Muscle of leg (tissue), 3 donors: ENCODE measurements at regions not wholly inside any gene's neighbourhood (a gene's known extent, or its start where the extent isn't known, plus 50 kb on each side); places are given as distances from the start of the nearest gene placed in this dataset.

Experiments
- DNase-seq: peaks from one replicate; pipeline ENCODE4 v3.0.0; 2013
- H3K27ac ChIP-seq: one replicate; pipeline ENCODE4 v1.5.1; 2013; ENCODE audit warnings: mild to moderate bottlenecking, low read length, control low read depth
- H3K27me3 ChIP-seq: one replicate; pipeline ENCODE4 v1.6.1; 2013; ENCODE audit warnings: low read length; ENCODE audit not compliant: control insufficient read depth, insufficient read depth
- H3K36me3 ChIP-seq: one replicate; pipeline ENCODE4 v1.6.1; 2013; ENCODE audit warnings: low read length; ENCODE audit not compliant: control insufficient read depth, insufficient read depth
- H3K4me1 ChIP-seq: one replicate; pipeline ENCODE4 v1.6.1; 2013; ENCODE audit warnings: low read length; ENCODE audit not compliant: control insufficient read depth, insufficient read depth
- H3K4me3 ChIP-seq: one replicate; pipeline ENCODE4 v1.5.1; 2013; ENCODE audit warnings: low read length, control low read depth
- H3K9me3 ChIP-seq: replicated peaks from 2 replicates; pipeline ENCODE4 v1.6.1; 2013; ENCODE audit warnings: low read depth, low read length; ENCODE audit not compliant: control insufficient read depth
- WGBS: methylation state at CpG from one replicate; pipeline ENCODE4 v1.1.5; 2013; ENCODE audit warnings: missing lambda C conversion rate; ENCODE audit not compliant: insufficient coverage; 5-methylcytosine and 5-hydroxymethylcytosine counted together

DNA sequence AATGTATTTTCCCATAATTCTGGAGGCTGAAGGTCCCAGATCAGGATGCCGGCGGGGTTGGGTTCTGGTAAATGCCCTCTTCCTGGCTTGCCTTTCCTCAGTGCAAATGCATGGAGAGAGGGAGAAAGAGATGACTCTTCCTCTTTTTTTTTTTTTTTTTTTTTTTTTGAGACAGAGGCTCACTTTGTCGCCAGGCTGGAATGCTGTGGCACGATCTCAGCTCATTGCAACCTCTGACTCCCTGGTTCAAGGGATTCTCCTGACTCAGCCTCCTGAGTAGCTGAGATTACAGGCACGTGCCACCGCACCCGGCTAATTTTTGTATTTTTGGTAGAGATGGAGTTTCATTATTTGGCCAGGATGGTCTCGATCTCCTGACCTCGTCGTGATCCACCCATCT, 300.0 kb upstream of the TAS2R1 start:
- peaks cover 15% of the 10 kb centered on the region for H3K4me1 ChIP-seq
- no peak overlapping the region for H3K27ac ChIP-seq
- H3K27me3 ChIP-seq: no peaks in the 10 kb centered on the region
- H3K4me3 ChIP-seq: no peak overlapping the region
- no peaks in the 10 kb centered on the region for H3K36me3 ChIP-seq
- WGBS: 80% methylated on average over 1 of the region's 10 CpGs
- no peak for DNase-seq
- no peaks in the 10 kb centered on the region for H3K9me3 ChIP-seq

DNA sequence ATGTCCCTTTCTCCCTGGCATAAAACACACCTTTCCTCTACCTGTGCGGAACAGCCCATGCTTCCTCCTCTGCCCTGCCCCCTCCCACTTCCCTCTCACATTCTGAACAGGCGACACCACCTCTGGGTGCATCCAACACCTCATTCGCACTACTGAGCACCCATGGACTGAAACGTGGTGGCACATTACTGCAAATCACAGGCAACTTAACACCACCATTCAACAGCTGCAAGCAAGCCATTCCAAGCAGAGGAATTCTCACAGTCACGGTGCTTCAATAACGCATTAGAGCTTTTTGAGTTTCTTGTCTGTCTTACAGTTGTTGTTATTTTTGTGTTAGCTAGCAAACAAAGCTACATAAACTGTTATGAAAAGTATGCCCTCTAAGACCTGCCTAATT, 298.2 kb upstream of the TAS2R1 start:
- H3K27ac ChIP-seq: no peak overlapping the region
- H3K36me3 ChIP-seq: no peaks in the 10 kb centered on the region
- DNase-seq: peak; percentile 75
- H3K27me3 ChIP-seq: no peaks in the 10 kb centered on the region
- H3K4me1 ChIP-seq: peaks cover 15% of the 10 kb centered on the region
- H3K4me3 ChIP-seq: no peak overlapping the region
- WGBS: 26% methylated on average over 4 of the region's 6 CpGs
- peaks cover 6% of the 10 kb centered on the region for H3K9me3 ChIP-seq

DNA sequence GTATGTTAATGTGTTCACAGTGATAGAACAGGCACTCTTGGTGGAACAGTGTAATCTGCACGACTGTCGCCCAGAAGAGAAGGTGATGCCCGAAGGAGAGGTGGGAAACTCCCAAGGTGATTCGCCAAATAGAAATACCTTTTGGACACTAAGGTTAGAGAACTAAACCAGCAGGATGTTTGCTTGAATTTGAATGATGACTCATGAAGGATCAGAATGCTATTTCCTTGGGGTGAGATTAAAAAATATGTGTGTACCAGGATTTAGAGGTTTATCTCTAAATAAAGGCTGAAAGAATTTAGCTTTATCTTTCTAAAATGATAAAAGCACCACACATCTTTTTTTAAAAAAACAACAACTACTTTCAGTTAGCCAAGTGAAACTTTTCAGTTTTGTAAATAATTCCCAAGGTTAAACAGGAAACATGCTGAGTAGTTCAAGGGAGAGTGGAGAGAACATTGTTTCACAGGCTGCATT, 297.4 kb upstream of the TAS2R1 start:
- no peaks in the 10 kb centered on the region for H3K27me3 ChIP-seq
- DNase-seq: no peak
- peaks cover 15% of the 10 kb centered on the region for H3K4me1 ChIP-seq
- 70% methylated on average over 4 of the region's 4 CpGs for WGBS
- no peak overlapping the region for H3K27ac ChIP-seq
- no peaks in the 10 kb centered on the region for H3K36me3 ChIP-seq
- peaks cover 9% of the 10 kb centered on the region for H3K9me3 ChIP-seq
- no peak overlapping the region for H3K4me3 ChIP-seq

DNA sequence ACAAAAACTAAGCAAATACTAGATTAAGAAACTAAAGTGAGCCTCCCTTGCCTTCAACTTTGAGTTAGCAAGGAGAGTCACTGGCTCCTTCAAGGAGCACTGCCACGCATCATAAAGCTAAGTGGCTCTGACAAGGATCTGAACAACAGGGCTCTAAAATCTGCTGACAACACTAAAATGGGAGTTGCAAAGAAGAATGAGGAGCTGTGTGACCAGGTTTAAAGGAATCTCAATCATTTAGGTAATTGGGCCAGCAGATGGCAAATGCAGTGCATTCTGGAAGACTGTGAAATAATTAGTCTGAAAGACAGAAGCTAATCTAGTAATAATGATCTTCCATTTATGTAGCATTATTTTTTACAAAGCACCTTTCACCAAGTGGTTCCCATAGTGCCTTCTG, 297.0 kb upstream of the TAS2R1 start:
- DNase-seq: no peak
- H3K9me3 ChIP-seq: peaks cover 9% of the 10 kb centered on the region
- 83% methylated on average over 1 of the region's 1 CpG for WGBS
- H3K27ac ChIP-seq: no peak overlapping the region
- no peaks in the 10 kb centered on the region for H3K36me3 ChIP-seq
- no peak overlapping the region for H3K4me3 ChIP-seq
- H3K27me3 ChIP-seq: no peaks in the 10 kb centered on the region
- H3K4me1 ChIP-seq: peaks cover 15% of the 10 kb centered on the region

DNA sequence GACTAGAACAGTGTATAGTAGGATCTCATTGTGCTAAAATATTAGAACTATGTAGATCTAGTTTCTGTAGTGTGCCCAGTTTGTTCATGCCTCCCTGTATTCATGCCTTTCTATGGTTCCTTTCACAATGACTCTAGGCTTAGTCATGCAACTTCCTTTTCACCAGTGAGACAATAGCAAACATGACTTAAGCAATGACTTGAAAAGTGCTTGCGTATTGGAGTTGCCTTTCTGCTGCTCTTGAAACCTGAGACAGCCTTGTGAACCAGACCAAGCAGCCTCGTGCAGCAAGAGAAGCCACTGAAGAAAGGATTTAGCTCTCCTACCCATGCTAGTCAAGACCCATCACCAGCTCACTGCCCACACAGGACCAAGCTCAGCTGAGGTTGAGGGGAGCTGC, 294.5 kb upstream of the TAS2R1 start:
- WGBS: 68% methylated on average over 2 of the region's 2 CpGs
- no peaks in the 10 kb centered on the region for H3K27me3 ChIP-seq
- DNase-seq: no peak
- no peak overlapping the region for H3K27ac ChIP-seq
- peaks cover 9% of the 10 kb centered on the region for H3K9me3 ChIP-seq
- peaks cover 9% of the 10 kb centered on the region for H3K4me1 ChIP-seq
- no peaks in the 10 kb centered on the region for H3K36me3 ChIP-seq
- no peak overlapping the region for H3K4me3 ChIP-seq

DNA sequence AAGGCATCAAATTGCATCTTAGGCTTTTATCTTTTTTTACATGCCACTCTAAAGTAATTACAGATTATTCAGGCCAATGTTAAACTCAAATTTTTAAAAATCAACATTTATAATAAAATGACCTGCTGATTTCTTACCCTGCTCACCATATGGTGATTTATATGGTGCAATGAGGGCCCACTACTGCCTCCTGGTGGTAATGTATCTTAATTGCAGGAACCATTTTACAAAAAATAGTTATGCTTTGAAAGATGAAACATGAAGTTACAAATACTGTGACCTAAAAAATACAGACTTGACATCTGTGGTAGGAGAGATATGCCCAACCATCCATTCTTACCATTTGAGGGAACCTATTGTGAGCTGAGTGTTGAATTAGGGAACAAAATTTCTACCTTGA, 292.6 kb upstream of the TAS2R1 start:
- Histone ChIP-seq H3K36me3 (no peaks in the 10 kb centered on the region), H3K4me3 (no peak overlapping the region), H3K9me3 (peaks cover 9% of the 10 kb centered on the region), H3K27me3 (no peaks in the 10 kb centered on the region), H3K27ac (no peak overlapping the region), H3K4me1 (no peaks in the 10 kb centered on the region)
- no peak for DNase-seq

DNA sequence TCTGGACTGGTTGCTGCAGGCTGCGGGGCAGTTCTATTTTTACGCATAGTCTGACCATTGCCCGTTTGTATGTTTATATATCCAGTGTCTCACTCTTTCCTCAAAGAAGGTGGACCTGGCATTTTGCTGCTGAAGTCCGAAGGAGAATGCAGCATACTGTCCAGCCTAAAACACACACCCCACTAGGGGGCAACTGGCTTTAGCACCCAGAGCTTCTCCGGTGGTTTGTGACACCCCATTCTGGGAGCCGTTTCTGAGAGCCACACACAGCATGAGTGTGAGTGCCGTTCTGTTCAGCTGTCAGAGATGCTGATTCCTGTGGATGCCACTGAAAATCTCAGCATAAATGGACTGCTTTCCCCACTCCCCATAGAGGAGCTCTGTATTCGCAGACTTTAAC, 290.5 kb upstream of the TAS2R1 start:
- Histone ChIP-seq H3K9me3 (peaks cover 9% of the 10 kb centered on the region), H3K4me1 (no peaks in the 10 kb centered on the region), H3K4me3 (no peak overlapping the region), H3K36me3 (no peaks in the 10 kb centered on the region), H3K27ac (no peak overlapping the region), H3K27me3 (no peaks in the 10 kb centered on the region)
- 82% methylated on average over 6 of the region's 8 CpGs for WGBS
- DNase-seq: no peak

DNA sequence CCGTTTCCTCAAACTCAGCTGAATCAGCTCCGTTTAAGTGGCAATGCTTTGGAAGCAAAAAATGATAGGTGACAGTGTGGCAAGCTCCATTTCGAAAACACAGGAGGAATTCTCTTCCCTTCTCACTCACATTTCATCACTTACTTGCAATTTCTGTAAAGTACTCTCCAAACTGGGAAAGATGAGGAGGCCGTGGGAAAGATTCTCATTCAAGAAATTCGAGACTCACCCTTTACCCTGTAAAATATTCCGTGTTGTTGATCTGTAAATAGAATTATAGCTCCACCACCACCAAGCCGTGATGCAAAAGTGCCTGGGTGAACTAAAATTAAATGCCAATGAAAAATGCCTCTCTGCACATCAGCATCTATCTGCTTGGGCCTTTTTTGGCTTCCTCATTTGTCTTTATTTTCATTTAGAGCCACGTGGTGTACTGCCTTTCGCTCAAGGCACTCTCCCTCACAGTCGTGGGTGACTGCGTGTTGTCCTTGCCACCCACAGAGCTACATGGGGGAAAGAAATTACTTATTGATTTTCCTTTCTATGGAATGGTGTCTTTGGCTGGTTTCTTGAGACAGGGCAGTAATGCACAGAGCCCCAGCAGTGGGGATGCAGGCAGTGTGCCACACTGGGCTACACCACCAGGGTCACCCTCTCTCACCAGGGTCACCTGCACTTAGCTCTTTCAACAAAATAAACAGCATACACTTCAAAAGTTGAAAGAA, 289.3 kb upstream of the TAS2R1 start:
- Histone ChIP-seq H3K9me3 (peaks cover 9% of the 10 kb centered on the region), H3K4me1 (no peaks in the 10 kb centered on the region), H3K27ac (no peak overlapping the region), H3K4me3 (no peak overlapping the region), H3K36me3 (no peaks in the 10 kb centered on the region), H3K27me3 (no peaks in the 10 kb centered on the region)
- 40% methylated on average over 1 of the region's 11 CpGs for WGBS
- no peak for DNase-seq

DNA sequence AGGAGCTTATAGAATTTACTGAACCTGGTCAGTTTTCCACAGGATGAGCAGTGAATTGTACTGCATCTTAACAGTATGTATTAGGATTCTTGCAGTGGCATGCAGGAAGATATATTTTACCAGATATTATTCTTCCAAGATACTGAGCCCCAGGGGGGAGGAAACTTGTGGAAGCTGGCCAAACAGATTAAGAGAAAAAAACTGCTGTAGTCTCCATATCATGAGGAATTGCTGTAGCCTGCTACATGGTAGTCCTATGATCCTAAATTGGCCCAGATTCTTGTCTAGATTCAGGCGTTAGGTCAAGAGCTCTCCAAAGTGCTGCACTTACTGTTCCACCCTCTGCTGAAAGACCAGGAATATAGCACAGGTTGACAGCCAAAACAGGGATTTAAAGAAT, 275.5 kb upstream of the TAS2R1 start:
- DNase-seq: no peak
- WGBS: no CpG with 5 or more reads among the region's 1 CpG
- Histone ChIP-seq H3K36me3 (no peaks in the 10 kb centered on the region), H3K4me3 (no peak overlapping the region), H3K27me3 (no peaks in the 10 kb centered on the region), H3K4me1 (peaks cover 13% of the 10 kb centered on the region), H3K27ac (no peak overlapping the region), H3K9me3 (no peaks in the 10 kb centered on the region)

DNA sequence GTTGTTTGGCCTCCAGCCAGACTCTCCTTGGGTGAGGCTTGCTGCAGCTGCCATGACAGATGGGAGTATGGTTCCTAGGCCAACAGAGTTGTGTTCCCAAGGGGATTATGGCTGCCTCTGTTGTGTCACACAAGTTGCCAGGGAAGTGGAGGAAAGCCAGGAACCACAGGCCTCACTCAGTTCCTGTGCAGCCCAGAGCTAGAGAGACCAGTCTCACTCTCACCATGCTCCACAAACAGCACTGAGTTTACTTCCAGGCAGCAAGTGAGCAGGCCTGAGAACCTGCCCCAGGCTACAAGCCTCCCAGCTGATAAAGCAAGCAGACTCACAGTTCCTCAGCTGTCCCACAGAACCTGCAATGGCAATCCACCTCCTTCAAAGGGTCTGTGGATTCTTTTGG, 273.6 kb upstream of the TAS2R1 start:
- H3K36me3 ChIP-seq: no peaks in the 10 kb centered on the region
- peak overlapping the region; percentile 25 for H3K27ac ChIP-seq
- no peaks in the 10 kb centered on the region for H3K9me3 ChIP-seq
- DNase-seq: peak; percentile 69
- H3K27me3 ChIP-seq: no peaks in the 10 kb centered on the region
- peaks cover 13% of the 10 kb centered on the region for H3K4me1 ChIP-seq
- H3K4me3 ChIP-seq: no peak overlapping the region

DNA sequence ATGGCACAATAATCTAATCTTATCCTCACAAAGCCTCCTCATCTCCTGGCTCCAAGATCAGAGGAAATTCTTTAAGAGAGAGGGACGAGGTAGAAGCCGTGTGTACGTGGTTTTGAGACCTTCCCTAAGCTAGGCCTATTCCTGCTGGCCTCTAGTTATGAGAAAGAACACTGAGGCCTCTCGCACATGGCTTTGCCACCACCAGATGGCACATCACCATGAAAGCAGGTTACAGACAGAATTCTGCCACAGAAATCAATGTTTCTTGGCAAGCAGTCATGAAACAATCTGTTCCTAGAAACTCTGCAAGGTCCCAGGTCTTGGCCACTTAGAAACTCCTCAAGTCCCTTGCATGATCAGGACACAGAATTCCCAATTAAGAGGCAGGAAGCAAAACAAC, 268.2 kb upstream of the TAS2R1 start:
- H3K4me3 ChIP-seq: no peak overlapping the region
- no peak overlapping the region for H3K27ac ChIP-seq
- H3K9me3 ChIP-seq: peaks cover 5% of the 10 kb centered on the region
- no peaks in the 10 kb centered on the region for H3K36me3 ChIP-seq
- WGBS: 59% methylated on average over 3 of the region's 4 CpGs
- H3K4me1 ChIP-seq: peaks cover 2% of the 10 kb centered on the region
- H3K27me3 ChIP-seq: no peaks in the 10 kb centered on the region
- peak; percentile 24 for DNase-seq
